KOPT-K1 (cell line): ENCODE measurements at regions not wholly inside any gene's neighbourhood (a gene's known extent, or its start where the extent isn't known, plus 50 kb on each side); places are given as distances from the start of the nearest gene placed in this dataset.

Source experiments
- H3K27ac ChIP-seq: fragments of 200-600 bp; sonication (generic); 2 replicates; pipeline ENCODE4 v1.5.1; 2016; ENCODE audit warnings: antibody characterized with exemption, mild to moderate bottlenecking, low read depth, low read length; ENCODE audit not compliant: poor library complexity, severe bottlenecking
- H3K36me3 ChIP-seq: fragments of 200-600 bp; sonication (generic); 2 replicates; pipeline ENCODE4 v1.5.1; 2017; ENCODE audit warnings: antibody characterized with exemption, mild to moderate bottlenecking, low read length, moderate library complexity; ENCODE audit not compliant: insufficient read depth
- H3K9me3 ChIP-seq: fragments of 200-600 bp; sonication (generic); 2 replicates; pipeline ENCODE4 v1.5.1; 2017; ENCODE audit warnings: antibody characterized with exemption, low read length, mild to moderate bottlenecking; ENCODE audit not compliant: insufficient read depth, poor library complexity, severe bottlenecking

GRCh38 chr10:47067949-47068940 is 157.0 kb downstream of the PTPN20 start:
- H3K9me3 ChIP-seq, result no peaks in the 10 kb centered on the region
- H3K36me3 ChIP-seq, result no peaks in the 10 kb centered on the region
- no peak overlapping the region for H3K27ac ChIP-seq

DNA sequence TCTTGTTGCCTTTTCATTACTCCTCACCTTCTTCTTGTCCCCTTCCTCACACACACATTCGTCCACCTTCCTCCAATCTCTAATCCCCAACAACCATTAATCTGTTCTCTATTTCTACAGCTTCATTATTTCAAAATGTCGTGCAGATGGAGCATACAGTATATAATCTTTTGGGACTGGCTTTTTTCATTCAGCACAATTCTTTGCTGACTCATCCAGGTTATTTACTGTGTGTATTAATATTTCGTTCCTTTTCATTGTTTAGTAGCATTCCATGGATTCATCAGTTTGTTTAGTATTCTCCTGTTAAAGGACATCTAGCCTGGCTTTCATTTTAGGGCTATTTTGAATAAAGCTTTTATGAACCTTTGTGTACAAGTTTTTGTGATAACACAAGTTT is 159.3 kb downstream of the PTPN20 start:
- H3K27ac ChIP-seq, result no peak overlapping the region
- H3K36me3 ChIP-seq, result no peaks in the 10 kb centered on the region
- no peaks in the 10 kb centered on the region for H3K9me3 ChIP-seq

GRCh38 chr10:47071891-47072290 is 160.7 kb downstream of the PTPN20 start:
- no peaks in the 10 kb centered on the region for H3K9me3 ChIP-seq
- H3K36me3 ChIP-seq, result no peaks in the 10 kb centered on the region
- no peak overlapping the region for H3K27ac ChIP-seq

- no peaks in the 10 kb centered on the region for H3K9me3 ChIP-seq
- no peaks in the 10 kb centered on the region for H3K36me3 ChIP-seq
- no peak overlapping the region for H3K27ac ChIP-seq
Measured at GRCh38 chr10:47073967-47074366, 162.7 kb downstream of the PTPN20 start.

DNA sequence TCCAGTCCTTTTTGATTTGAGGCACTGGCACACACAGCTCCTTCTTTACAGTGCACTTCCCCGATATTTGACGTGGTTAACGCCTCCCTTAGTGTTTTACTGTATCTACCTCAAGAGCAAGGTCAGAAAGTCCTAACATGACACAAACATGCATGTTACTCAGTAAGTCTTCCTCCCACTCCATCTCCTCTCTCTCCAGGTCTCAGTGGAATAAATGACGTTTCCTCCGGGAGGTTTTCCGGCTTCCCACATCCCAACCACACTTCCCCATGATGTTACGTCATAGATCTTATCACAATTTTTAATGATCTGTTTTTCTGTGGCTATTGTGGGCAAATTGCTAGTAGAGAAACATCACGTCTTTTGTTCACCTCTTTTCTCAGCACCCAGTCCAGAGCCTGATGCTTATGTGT is 165.7 kb downstream of the PTPN20 start:
- Histone ChIP-seq H3K9me3 (no peaks in the 10 kb centered on the region), H3K27ac (no peak overlapping the region), H3K36me3 (no peaks in the 10 kb centered on the region)

DNA sequence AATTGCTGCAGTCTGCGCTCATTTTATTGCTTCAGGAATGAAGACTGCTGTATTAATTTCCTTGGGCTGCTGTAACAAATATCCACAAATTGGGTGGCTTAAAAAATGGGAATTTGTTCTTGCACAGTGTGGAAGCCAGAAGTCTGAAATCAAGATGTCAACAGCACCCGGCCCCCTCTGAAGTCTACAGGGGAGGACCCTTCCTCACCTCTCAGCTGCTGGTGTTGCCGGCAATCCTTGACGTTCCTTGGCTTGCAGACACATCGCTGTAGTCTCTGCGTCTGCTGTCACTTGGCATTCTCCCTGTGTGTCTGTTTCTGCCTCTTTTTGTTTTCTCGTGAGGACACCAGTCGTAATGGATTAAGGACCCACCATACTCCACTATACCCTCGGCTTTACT is 166.2 kb downstream of the PTPN20 start:
- Histone ChIP-seq H3K36me3 (no peaks in the 10 kb centered on the region), H3K27ac (no peak overlapping the region), H3K9me3 (no peaks in the 10 kb centered on the region)

- Histone ChIP-seq H3K9me3 (no peaks in the 10 kb centered on the region), H3K27ac (no peak overlapping the region), H3K36me3 (no peaks in the 10 kb centered on the region)
Measured at GRCh38 chr10:47077941-47078340, 166.7 kb downstream of the PTPN20 start.

DNA sequence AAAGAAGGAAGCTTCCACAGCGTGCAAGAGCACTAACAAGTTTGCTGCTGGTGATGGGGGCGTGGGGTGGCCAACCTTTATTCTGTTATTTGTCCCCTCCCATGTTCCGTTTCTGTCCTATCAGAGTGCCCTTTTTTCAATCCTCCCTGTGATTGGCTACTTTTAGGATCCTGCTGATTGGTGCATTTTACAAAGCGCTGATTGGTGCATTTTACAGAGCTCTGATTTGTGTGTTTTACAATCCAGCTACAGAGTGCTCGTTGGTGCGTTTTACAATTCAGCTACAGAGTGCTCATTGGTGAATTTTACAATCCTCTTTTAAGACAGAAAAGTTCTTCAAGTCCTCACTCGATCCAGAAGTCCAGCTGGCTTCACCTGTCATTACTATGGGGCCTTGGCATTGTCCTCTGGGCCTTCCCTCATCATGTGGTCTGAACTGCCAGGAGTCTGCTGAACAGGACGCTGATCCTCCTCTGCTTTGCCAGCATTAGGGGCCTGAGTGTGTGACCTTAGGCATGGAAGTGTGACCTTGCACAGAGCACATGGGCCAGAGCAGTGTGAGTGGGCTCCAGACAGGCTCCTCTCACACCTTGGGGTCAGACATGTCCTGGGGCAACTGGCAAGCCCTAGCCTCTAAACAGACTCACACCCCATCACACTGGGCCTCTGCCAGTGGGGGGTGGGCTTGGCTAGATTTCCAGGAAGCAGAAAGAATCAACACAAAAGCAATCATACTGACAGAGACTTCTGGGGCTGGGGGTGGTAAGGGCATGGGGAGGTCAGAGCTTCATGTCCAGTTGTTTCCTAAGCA is 167.4 kb downstream of the PTPN20 start:
- Histone ChIP-seq H3K36me3 (no peaks in the 10 kb centered on the region), H3K9me3 (no peaks in the 10 kb centered on the region), H3K27ac (peak overlapping the region; percentile 16)

DNA sequence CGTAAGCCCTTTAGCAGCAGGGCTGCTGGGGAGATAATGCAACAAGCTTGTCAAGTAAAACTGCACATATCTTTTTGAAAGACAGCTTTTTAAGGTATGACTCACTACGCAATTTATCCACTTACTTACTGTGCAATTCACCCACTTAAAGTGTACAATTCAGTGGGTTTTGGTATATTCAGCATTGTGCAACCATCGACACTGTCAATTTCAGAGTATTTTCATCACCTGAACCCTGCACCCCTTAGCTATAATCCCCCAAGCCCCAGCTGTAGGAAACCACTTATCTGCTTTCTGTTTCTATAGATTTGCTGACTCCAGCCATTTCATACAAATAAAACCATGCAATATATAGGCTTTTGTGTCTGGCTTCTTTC is 168.0 kb downstream of the PTPN20 start:
- H3K9me3 ChIP-seq, result no peaks in the 10 kb centered on the region
- no peaks in the 10 kb centered on the region for H3K36me3 ChIP-seq
- H3K27ac ChIP-seq, result peak overlapping the region; percentile 34

DNA sequence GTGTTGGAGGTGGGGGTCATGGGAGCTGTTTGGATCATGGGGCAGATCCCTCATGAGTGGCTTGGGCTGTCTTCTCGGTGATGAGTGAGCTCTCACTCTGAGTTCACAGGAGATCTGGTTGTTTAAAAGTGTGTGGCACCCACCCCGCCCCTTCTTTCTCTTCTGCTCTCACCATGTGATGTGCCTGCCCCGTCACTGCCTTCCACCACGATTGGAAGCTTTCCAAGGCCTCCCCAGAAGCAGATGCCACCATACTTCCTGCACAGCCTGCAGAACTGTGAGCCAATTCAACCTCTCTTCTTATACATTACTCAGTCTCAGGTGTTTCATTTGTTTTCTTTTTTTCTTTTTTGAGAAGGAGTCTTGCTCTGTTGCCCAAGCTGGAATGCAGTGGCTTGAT is 170.0 kb downstream of the PTPN20 start:
- Histone ChIP-seq H3K36me3 (no peaks in the 10 kb centered on the region), H3K27ac (peak overlapping the region; percentile 34), H3K9me3 (no peaks in the 10 kb centered on the region)

GRCh38 chr10:47082055-47082784 is 171.0 kb downstream of the PTPN20 start:
- no peak overlapping the region for H3K27ac ChIP-seq
- H3K9me3 ChIP-seq, result no peaks in the 10 kb centered on the region
- H3K36me3 ChIP-seq, result no peaks in the 10 kb centered on the region

GRCh38 chr10:47087667-47088066 is 176.4 kb downstream of the PTPN20 start:
- Histone ChIP-seq H3K9me3 (no peaks in the 10 kb centered on the region), H3K36me3 (no peaks in the 10 kb centered on the region), H3K27ac (peak overlapping the region; percentile 82)

DNA sequence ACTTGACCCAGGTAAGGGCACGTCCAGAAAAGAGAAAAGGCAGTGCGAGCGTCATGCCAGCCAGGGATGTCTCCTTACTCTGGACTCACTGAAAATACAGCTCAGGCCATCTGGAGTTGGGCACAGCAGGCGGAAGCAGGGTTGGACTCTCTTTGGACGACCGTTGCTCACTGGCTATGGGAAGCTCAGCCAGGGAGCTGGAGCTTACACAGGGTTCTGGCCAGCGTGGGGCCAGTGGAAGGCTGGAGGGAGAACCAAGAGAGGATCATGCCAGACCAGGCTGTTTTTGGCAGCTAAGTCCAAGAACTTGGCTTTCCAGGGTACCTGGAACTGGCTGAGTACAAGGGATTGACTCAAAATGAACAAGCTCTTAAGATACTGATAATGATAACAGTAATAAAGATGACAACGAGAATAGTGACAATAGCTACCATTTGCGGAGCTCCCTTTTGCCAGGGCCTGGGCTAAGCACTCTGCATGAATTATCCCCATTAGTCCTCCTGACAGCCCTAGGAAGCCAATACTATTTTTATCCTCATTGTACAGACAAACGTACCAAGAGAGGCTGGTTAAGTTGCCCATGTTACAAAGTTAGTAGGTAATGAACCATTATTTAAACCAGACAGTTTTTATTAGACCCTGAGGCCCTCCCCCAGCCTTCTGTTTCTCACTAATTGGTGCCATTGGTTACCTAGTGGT is 177.6 kb downstream of the PTPN20 start:
- Histone ChIP-seq H3K9me3 (no peaks in the 10 kb centered on the region), H3K27ac (peak overlapping the region; percentile 82), H3K36me3 (no peaks in the 10 kb centered on the region)

DNA sequence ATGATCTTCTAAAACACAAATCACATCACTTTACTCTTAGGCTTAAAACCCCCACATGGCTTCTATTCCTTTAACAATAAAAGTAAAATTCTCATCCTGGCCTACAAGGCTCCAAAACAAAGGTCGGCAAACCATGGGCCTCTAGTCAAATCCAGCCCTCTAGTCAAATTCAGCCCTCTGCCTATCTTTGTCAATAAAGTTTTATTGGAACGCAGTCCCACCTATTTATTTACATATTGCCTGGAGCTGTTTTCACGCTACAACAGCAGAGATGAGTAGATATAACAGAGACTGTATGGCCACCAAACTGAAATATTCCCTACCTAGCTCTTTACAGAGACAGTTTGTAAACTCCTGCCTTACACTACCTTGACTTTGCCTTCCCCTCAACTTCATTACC is 178.8 kb downstream of the PTPN20 start:
- H3K27ac ChIP-seq, result no peak overlapping the region
- no peaks in the 10 kb centered on the region for H3K36me3 ChIP-seq
- no peaks in the 10 kb centered on the region for H3K9me3 ChIP-seq
